ENCODE measurements at regions not wholly inside any gene's neighbourhood (a gene's known extent, or its start where the extent isn't known, plus 50 kb on each side); places are given as distances from the start of the nearest gene placed in this dataset.

DNA sequence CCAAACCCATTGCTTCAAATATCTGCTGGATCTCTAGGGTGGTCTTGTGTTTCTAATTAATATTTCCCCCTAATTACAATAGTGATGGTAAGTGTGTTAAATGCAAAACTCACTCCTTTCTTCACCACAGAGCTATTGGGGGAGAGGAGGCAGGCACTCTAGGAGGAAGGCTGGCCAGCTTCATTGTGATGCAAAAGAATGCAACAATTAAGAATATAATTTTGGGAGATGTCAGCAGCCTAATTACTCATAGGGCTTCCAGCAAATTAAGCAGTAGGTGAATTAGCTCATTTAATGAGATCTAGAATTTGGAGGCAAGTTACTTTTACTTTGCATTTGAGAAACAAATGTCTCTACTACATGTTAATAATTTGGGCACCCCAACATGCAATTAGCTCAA, 560.4 kb upstream of the DAB1 start:
- TF ChIP-seq, protein P1, sequence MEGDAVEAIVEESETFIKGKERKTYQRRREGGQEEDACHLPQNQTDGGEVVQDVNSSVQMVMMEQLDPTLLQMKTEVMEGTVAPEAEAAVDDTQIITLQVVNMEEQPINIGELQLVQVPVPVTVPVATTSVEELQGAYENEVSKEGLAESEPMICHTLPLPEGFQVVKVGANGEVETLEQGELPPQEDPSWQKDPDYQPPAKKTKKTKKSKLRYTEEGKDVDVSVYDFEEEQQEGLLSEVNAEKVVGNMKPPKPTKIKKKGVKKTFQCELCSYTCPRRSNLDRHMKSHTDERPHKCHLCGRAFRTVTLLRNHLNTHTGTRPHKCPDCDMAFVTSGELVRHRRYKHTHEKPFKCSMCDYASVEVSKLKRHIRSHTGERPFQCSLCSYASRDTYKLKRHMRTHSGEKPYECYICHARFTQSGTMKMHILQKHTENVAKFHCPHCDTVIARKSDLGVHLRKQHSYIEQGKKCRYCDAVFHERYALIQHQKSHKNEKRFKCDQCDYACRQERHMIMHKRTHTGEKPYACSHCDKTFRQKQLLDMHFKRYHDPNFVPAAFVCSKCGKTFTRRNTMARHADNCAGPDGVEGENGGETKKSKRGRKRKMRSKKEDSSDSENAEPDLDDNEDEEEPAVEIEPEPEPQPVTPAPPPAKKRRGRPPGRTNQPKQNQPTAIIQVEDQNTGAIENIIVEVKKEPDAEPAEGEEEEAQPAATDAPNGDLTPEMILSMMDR (IDR thresholded peaks at IDR 0.05): no peak
- no peak for TF ChIP-seq POLR2A (IDR thresholded peaks at IDR 0.05)
